Naive thymus-derived CD4-positive, alpha-beta T cell (primary cell): ENCODE measurements at regions not wholly inside any gene's neighbourhood (a gene's known extent, or its start where the extent isn't known, plus 50 kb on each side); places are given as distances from the start of the nearest gene placed in this dataset.

Source experiments
- ATAC-seq: fragments of 150-1000 bp; cut with Tn5 transposase; 2 replicates; pipeline ENCODE4 v1.10.0; 2021; ENCODE audit warnings: mild to moderate bottlenecking, moderate library complexity
- CTCF ChIA-PET: fragments of 350-600 bp; sonication (Branson Sonifier 250); formaldehyde crosslinking; loops from one replicate; lab custom pipeline; 2021; ENCODE audit warnings: antibody characterized with exemption; lab: Charles Lee
- POLR2A ChIA-PET: fragments of 350-600 bp; sonication (Branson Sonifier 250); formaldehyde crosslinking; loops from one replicate; lab custom pipeline; 2021; ENCODE audit warnings: antibody characterized with exemption, inconsistent platforms; lab: Charles Lee
- DNase-seq, 9 donors: peaks; one replicate each; pipeline versions ENCODE4 v3.0.0 to v3.0.0-alpha.2; 2020 to 2022; ENCODE audit warnings: mixed read lengths in 1 of 9
- H3K27ac ChIP-seq: one replicate; pipeline ENCODE4 v1.7.0; 2013; ENCODE audit warnings: mild to moderate bottlenecking, low read depth, low read length, moderate library complexity
- H3K27me3 ChIP-seq, 2 donors: one replicate each; pipeline ENCODE4 v1.7.0; 2013; ENCODE audit warnings: low read length in 2 of 2, mild to moderate bottlenecking in 2 of 2, moderate library complexity in 2 of 2; ENCODE audit not compliant: control insufficient read depth in 2 of 2, insufficient read depth in 2 of 2
- H3K36me3 ChIP-seq, 3 experiments: 1 replicate in 2 of 3; 2 replicates in 1 of 3; pipeline ENCODE4 v1.7.0; 2013; ENCODE audit warnings: low read length in 3 of 3, mild to moderate bottlenecking in 3 of 3, moderate library complexity in 1 of 3; ENCODE audit not compliant: insufficient read depth in 3 of 3, control insufficient read depth in 2 of 3
- H3K4me1 ChIP-seq, 2 donors: one replicate each; pipeline ENCODE4 v1.7.0; 2013; ENCODE audit warnings: low read length in 2 of 2, mild to moderate bottlenecking in 2 of 2, moderate library complexity in 1 of 2; ENCODE audit not compliant: control insufficient read depth in 2 of 2, insufficient read depth in 2 of 2
- H3K4me3 ChIP-seq: 2 replicates; pipeline ENCODE4 v1.7.0; 2013; ENCODE audit warnings: mild to moderate bottlenecking, low read length
- H3K9me3 ChIP-seq, 3 experiments: 1 replicate in 2 of 3; 2 replicates in 1 of 3; pipeline ENCODE4 v1.7.0; 2013; ENCODE audit warnings: low read length in 3 of 3; ENCODE audit not compliant: control insufficient read depth in 2 of 3
- H3K27ac Mint-ChIP-seq, 9 donors: one replicate each; pipeline ENCODE4 v1.8.0; 2020 to 2022; ENCODE audit warnings: mixed read lengths in 9 of 9, mild to moderate bottlenecking in 8 of 9, moderate library complexity in 5 of 9, inconsistent platforms in 2 of 9
- H3K27me3 Mint-ChIP-seq, 5 donors: one replicate each; pipeline ENCODE4 v1.8.0; 2021 to 2022; ENCODE audit warnings: mixed read lengths in 5 of 5, mild to moderate bottlenecking in 1 of 5
- H3K36me3 Mint-ChIP-seq, 5 donors: one replicate each; pipeline ENCODE4 v1.8.0; 2020 to 2022; ENCODE audit warnings: mixed read lengths in 5 of 5, mild to moderate bottlenecking in 3 of 5, inconsistent platforms in 1 of 5
- H3K4me1 Mint-ChIP-seq, 7 donors: one replicate each; pipeline ENCODE4 v1.8.0; 2020 to 2022; ENCODE audit warnings: mixed read lengths in 7 of 7, mild to moderate bottlenecking in 3 of 7, inconsistent platforms in 1 of 7
- H3K4me3 Mint-ChIP-seq, 10 donors: one replicate each; pipeline ENCODE4 v1.8.0; 2020 to 2022; ENCODE audit warnings: mild to moderate bottlenecking in 10 of 10, mixed read lengths in 10 of 10, moderate library complexity in 6 of 10, inconsistent platforms in 2 of 10
- H3K9me3 Mint-ChIP-seq, 11 donors: one replicate each; pipeline ENCODE4 v1.8.0; 2020 to 2022; ENCODE audit warnings: mixed read lengths in 11 of 11, mild to moderate bottlenecking in 4 of 11, inconsistent platforms in 1 of 11, moderate library complexity in 1 of 11
- intact Hi-C, 2 donors: fragments of 100-400 bp; cut with micrococcal nuclease; formaldehyde crosslinking; loops; one replicate each; pipeline ENCODE4 v1.15.1; 2023

DNA sequence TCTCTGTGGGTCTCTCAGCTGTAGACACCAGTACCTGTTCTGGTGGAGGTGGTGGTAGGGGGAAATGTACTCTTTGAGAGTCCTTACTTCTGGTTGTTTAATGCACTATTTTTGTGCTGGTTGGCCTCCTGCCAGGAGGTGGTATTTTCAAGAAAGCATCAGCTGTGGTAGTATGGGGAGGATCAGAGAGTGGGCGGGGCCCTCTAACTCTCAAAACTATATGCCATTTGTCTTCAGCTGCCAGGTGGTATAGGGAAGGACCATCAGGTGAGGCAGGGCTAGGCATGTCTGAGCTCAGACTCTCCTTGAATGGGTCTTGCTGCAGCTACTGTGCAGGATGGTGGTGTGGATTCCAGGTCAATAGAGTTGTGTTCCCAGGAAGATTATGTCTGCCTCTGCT, 1100.8 kb downstream of the CNTNAP5 start:
- no peak for DNase-seq
- Mint-ChIP-seq H3K27me3 (no peaks in the 10 kb centered on the region), H3K4me1 (no peaks in the 10 kb centered on the region), H3K36me3 (no peaks in the 10 kb centered on the region), H3K4me3 (no peak overlapping the region), H3K9me3 (peaks cover 2 to 32% (median 10%) of the 10 kb centered on the region in 11 donors), H3K27ac (no peak overlapping the region)
- no peaks in the 10 kb centered on the region for H3K36me3 ChIP-seq
- no peak for ATAC-seq
- no peaks in the 10 kb centered on the region for H3K27me3 ChIP-seq
- no peaks in the 10 kb centered on the region for H3K9me3 ChIP-seq
- H3K4me1 ChIP-seq = no peaks in the 10 kb centered on the region
- ChIA-PET CTCF (no interaction called here), POLR2A (no interaction called here)
- intact Hi-C loops = no loop called here
- H3K27ac ChIP-seq = no peak overlapping the region
- H3K4me3 ChIP-seq = no peak overlapping the region

DNA sequence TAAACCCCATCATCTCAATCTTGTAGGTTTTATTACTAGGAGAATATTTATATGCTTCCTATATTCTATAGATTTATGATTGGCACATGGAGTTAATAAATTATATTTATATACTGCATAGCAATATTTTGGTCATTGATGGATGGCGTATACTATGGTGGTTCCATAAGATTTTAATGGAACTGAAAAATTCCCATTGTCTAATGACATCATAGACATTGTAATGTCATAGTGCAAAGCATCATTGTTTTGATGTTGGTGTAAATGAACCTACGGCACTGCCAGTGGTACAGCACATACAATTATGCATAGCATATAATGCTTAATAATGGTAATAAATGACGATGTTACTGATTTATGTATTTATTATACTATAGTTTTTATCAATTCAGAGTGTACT, 1135.9 kb downstream of the CNTNAP5 start:
- H3K36me3 ChIP-seq = no peaks in the 10 kb centered on the region
- intact Hi-C loops = no loop called here
- Mint-ChIP-seq H3K9me3 (peaks cover 0 to 28% (median 4%) of the 10 kb centered on the region in 11 donors), H3K27me3 (no peaks in the 10 kb centered on the region), H3K4me1 (no peaks in the 10 kb centered on the region), H3K4me3 (no peak overlapping the region), H3K36me3 (no peaks in the 10 kb centered on the region), H3K27ac (no peak overlapping the region)
- no peak overlapping the region for H3K27ac ChIP-seq
- CTCF ChIA-PET = no interaction called here
- H3K4me1 ChIP-seq = no peaks in the 10 kb centered on the region
- no peak for DNase-seq
- POLR2A ChIA-PET = no interaction called here
- ATAC-seq = no peak
- H3K4me3 ChIP-seq = no peak overlapping the region
- no peaks in the 10 kb centered on the region for H3K9me3 ChIP-seq
- no peaks in the 10 kb centered on the region for H3K27me3 ChIP-seq

DNA sequence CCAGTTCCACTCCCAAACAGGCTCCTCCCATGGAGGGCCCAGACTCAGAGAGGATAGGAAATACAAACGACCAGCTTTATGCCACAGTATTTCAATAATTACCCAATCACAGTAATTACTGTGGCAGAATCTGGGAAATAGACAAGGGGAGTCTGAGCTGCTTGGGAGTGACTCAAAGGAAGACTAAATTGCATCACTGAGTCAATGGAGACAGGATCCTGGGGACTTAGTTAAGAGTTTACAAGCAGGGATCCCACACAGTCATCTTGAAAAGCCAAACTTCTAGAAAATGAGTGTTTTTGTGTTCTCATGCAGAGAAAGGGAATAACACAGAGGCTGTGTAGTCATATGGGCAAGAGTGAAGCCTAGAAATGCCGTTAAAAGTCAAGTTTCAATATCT, 1142.1 kb downstream of the CNTNAP5 start:
- no peaks in the 10 kb centered on the region for H3K4me1 Mint-ChIP-seq
- H3K4me3 Mint-ChIP-seq = no peak overlapping the region
- no peak overlapping the region for H3K27ac Mint-ChIP-seq
- no peaks in the 10 kb centered on the region for H3K4me1 ChIP-seq
- peaks cover 0 to 31% (median 4%) of the 10 kb centered on the region in 11 donors for H3K9me3 Mint-ChIP-seq
- ATAC-seq (no peak), DNase-seq (no peak)
- H3K36me3 Mint-ChIP-seq = no peaks in the 10 kb centered on the region
- H3K9me3 ChIP-seq = no peaks in the 10 kb centered on the region
- H3K27me3 ChIP-seq = no peaks in the 10 kb centered on the region
- H3K27me3 Mint-ChIP-seq = no peaks in the 10 kb centered on the region
- CTCF ChIA-PET = no interaction called here
- H3K4me3 ChIP-seq = no peak overlapping the region
- POLR2A ChIA-PET = no interaction called here
- intact Hi-C loops = no loop called here
- no peaks in the 10 kb centered on the region for H3K36me3 ChIP-seq
- no peak overlapping the region for H3K27ac ChIP-seq

DNA sequence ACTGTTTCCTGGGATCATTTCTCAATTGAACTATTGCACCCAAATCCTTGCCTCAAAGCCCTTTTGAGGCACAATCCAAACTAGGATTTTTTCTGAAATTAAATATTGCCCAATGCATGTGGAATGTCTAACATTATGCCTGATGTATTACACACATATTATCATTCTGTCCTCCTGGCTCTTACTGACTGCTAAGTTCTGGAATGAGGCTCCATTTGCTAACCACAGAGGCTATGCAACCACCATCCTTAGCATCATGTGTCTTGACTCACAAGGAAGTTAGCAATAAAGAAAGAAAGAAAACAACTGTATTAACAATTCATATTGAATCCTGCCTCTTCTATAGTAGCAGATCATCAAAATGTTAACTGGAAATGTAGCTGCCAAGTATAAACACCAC, 1142.7 kb downstream of the CNTNAP5 start:
- intact Hi-C loops = no loop called here
- ChIA-PET POLR2A (no interaction called here), CTCF (no interaction called here)
- ATAC-seq = no peak
- Mint-ChIP-seq H3K4me3 (no peak overlapping the region), H3K4me1 (no peaks in the 10 kb centered on the region), H3K9me3 (peaks cover 0 to 26% (median 3%) of the 10 kb centered on the region in 11 donors), H3K27ac (no peak overlapping the region), H3K27me3 (no peaks in the 10 kb centered on the region), H3K36me3 (no peaks in the 10 kb centered on the region)
- H3K36me3 ChIP-seq = no peaks in the 10 kb centered on the region
- H3K27me3 ChIP-seq = no peaks in the 10 kb centered on the region
- no peak for DNase-seq
- no peak overlapping the region for H3K27ac ChIP-seq
- no peak overlapping the region for H3K4me3 ChIP-seq
- no peaks in the 10 kb centered on the region for H3K9me3 ChIP-seq
- H3K4me1 ChIP-seq = no peaks in the 10 kb centered on the region

DNA sequence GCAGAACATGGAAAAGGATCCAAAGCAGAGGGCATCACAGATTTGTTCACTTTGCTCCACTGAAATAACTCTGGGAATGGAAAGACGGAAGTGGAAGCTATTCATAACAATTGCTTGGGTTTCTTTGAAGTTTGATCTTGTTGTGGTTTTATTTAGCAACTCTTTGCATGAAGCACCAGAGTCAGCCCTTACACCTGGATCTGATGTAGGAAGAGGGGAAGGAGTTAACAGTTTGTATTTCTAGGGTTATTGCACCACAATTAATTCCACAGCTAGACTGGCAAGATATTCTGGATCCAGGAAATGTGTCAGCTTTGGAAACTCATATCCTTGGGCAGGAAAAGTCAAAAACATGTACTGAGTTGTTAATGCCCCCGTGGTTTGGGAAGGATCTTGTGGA, 1143.4 kb downstream of the CNTNAP5 start:
- no peaks in the 10 kb centered on the region for H3K27me3 Mint-ChIP-seq
- CTCF ChIA-PET = no interaction called here
- no peaks in the 10 kb centered on the region for H3K27me3 ChIP-seq

DNA sequence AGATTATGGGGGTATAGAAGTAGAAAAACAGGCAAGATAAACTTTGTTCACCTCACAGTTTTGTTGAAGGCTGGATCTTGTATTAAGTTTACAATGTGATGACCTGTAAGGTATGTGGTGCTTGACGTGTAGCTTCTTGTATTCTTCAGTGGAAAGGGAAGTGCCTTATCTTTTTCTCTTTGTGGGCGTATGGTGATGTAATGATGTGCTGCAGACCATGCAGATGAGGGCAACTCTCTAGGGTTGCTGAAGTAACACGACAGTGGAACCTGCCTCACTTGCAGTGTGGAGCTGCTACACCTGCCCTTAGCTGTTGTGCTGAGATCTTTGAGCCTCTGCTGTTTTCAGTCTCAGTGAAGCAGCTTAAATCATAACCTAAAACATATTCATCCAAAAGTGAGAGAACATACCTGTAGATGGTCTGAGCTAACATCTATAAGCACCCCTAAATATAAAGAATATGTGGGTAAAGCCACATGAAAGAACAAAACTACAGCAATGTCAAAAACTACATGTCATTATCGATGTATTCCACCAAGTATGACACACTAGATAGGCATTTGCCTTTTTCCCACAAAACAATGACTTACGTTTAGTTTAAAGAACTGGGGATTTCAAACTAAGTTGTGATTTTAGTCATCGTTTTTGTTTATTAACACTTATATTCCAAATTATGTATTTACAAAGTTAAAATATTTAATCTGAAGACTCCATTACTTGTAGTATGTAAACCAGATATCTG, 1144.1 kb downstream of the CNTNAP5 start:
- Mint-ChIP-seq H3K27ac (no peak overlapping the region), H3K27me3 (no peaks in the 10 kb centered on the region), H3K4me3 (no peak overlapping the region), H3K9me3 (peaks cover 0 to 32% (median 5%) of the 10 kb centered on the region in 11 donors), H3K4me1 (no peaks in the 10 kb centered on the region), H3K36me3 (no peaks in the 10 kb centered on the region)
- H3K27me3 ChIP-seq = no peaks in the 10 kb centered on the region
- H3K36me3 ChIP-seq = no peaks in the 10 kb centered on the region
- H3K9me3 ChIP-seq = no peaks in the 10 kb centered on the region
- no peaks in the 10 kb centered on the region for H3K4me1 ChIP-seq
- ATAC-seq (no peak), DNase-seq (no peak)
- no peak overlapping the region for H3K4me3 ChIP-seq
- no peak overlapping the region for H3K27ac ChIP-seq
- POLR2A ChIA-PET = no interaction called here
- intact Hi-C loops = no loop called here
- CTCF ChIA-PET = no interaction called here

More for the DNA sequence above, 1143.4 kb downstream of the CNTNAP5 start:
- peaks cover 0 to 28% (median 5%) of the 10 kb centered on the region in 11 donors for H3K9me3 Mint-ChIP-seq
- Histone ChIP-seq H3K9me3 (no peaks in the 10 kb centered on the region), H3K4me3 (no peak overlapping the region), H3K4me1 (no peaks in the 10 kb centered on the region), H3K27ac (no peak overlapping the region), H3K36me3 (no peaks in the 10 kb centered on the region)
- ATAC-seq = no peak
- H3K4me1 Mint-ChIP-seq = no peaks in the 10 kb centered on the region
- intact Hi-C loops = no loop called here
- DNase-seq = no peak
- POLR2A ChIA-PET = no interaction called here
- no peak overlapping the region for H3K27ac Mint-ChIP-seq
- no peaks in the 10 kb centered on the region for H3K36me3 Mint-ChIP-seq
- H3K4me3 Mint-ChIP-seq = no peak overlapping the region

DNA sequence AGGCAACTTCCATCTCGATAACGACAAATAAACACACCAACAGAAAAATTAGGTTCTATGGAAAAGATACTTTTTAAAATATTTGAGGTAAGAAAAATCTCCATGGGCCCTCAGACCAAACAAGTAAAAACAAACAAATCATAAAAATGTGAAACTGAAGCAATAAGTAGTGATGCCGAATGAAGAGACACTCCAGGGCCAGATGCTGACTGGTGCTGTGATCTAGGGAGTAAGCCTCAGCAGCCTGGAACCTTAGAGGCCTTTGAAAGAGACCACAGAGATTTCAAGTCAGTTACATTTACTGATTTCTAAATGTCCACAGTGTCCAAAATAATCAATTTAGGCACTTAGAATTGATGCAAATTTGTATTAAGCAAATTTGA, 1144.7 kb downstream of the CNTNAP5 start:
- Histone ChIP-seq H3K9me3 (no peaks in the 10 kb centered on the region), H3K4me1 (no peaks in the 10 kb centered on the region), H3K4me3 (no peak overlapping the region), H3K27me3 (no peaks in the 10 kb centered on the region), H3K27ac (no peak overlapping the region), H3K36me3 (no peaks in the 10 kb centered on the region)
- ATAC-seq (no peak), DNase-seq (no peak)
- Mint-ChIP-seq H3K4me1 (no peaks in the 10 kb centered on the region), H3K27me3 (no peaks in the 10 kb centered on the region), H3K27ac (no peak overlapping the region), H3K9me3 (peaks cover 0 to 32% (median 5%) of the 10 kb centered on the region in 11 donors), H3K36me3 (no peaks in the 10 kb centered on the region), H3K4me3 (no peak overlapping the region)
- POLR2A ChIA-PET = no interaction called here
- intact Hi-C loops = no loop called here
- CTCF ChIA-PET = no interaction called here
